Fibroblast of peridontal ligament (primary cell): ENCODE measurements at regions not wholly inside any gene's neighbourhood (a gene's known extent, or its start where the extent isn't known, plus 50 kb on each side); places are given as distances from the start of the nearest gene placed in this dataset.

Experiments
- DNase-seq: peaks from one replicate; pipeline ENCODE4 v3.0.0-alpha.2; 2010; ENCODE audit errors: extremely low read depth

DNA sequence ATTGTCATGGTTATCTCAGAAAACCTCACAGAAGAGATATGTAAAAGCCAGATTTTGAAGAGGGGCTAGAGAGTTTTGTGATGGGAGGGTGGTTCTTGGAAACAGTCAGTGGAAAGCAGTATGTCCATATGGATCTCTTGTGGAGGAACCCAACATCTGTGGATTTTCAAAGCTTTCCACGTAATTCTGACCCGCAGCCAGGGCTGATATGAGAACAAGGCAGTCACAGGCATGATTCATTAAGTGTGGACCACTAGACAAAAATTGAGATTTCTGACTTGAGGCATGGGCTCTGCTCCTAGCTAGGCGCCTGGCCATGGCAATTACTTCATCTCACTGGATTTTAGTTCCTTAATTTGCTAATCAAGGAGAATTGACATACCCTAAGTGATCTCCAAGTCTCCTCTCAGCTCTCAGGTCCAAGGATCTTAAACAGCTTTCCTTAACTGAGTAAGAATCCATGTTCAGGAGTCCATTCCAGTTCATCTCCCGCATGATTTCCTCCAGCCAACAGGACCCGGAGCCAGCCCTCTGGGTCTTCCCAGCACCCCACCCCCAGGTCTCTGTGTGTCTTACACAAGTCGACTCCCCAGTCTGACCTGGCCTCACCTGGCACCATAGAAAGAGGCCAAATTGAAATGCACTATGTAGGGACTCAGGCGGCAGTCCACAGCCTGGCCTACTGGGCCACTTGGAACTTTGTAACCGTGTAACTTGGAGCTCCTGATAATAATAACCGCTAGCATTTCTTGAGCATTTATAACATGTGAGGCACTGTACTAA is 176.3 kb upstream of the PARP11 start:
- DNase-seq = no peak

DNA sequence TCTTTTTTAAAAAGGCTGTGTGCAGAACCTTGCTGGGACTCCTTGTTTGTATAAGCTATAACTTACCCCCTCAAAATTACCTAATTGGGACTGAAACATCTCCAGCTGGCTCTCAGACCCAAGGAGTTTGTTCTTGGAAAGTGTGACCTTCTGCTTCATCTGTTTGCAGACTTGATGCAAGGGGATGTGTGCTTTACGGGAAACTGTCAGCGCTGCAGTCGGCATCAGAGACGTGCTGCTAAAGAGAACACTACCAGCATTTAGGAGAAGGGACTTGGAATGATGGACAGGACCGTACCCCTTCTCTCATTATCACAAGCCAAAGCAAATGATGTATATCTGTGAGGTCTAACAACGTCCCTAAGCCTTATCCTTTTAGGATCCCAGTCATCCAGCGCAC is 174.2 kb upstream of the PARP11 start:
- DNase-seq = no peak

DNA sequence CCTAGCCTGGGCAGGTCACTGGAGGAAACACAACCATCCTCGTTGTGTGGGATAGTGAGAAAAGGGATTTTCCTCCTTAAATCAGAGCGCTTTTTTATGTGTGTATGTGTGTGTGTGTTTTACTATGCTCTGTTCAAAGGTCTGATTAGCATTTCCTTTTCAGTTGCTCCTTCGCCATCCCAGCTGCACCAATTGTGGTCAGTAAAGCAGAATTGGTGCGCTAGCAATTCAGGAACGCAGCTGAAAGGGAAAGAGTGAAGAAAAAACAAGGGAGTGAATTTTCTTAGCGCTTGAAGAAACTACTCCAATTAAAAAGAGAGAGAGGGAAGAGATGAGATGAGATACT is 173.3 kb upstream of the PARP11 start:
- no peak for DNase-seq

DNA sequence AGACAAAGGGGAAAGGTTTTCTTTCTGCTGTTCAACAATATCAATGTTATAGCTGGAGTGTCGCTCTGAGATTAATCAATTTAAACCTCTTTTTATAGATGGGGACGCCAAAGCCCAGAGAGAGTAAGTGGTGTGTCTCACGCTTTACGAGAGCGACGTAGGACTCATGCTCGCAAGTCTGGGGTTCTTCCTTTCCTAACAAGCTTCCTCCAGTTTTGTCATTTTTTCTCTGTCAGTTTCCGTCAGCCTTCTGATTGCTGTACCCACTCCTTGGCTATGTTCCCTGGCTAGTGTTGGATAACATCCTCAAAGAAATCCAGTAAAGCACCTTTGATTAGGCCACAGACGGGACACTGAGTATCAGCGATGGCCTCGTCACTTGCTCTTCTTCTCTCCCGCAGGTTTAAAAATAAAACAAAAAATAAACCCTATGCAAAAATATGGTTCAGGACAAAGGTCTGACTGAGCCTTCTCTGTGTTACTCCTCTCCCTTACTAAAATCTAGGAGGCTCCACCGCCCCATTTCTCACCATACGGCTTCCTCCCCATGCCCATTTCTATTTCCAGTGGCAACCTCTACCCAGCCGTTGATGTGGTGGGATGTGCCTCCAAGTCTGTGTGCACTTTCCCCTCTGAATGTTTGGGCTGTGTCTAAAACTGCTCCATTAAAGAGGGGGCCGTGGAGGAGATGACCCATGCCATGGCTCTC is 172.7 kb upstream of the PARP11 start:
- DNase-seq = no peak

DNA sequence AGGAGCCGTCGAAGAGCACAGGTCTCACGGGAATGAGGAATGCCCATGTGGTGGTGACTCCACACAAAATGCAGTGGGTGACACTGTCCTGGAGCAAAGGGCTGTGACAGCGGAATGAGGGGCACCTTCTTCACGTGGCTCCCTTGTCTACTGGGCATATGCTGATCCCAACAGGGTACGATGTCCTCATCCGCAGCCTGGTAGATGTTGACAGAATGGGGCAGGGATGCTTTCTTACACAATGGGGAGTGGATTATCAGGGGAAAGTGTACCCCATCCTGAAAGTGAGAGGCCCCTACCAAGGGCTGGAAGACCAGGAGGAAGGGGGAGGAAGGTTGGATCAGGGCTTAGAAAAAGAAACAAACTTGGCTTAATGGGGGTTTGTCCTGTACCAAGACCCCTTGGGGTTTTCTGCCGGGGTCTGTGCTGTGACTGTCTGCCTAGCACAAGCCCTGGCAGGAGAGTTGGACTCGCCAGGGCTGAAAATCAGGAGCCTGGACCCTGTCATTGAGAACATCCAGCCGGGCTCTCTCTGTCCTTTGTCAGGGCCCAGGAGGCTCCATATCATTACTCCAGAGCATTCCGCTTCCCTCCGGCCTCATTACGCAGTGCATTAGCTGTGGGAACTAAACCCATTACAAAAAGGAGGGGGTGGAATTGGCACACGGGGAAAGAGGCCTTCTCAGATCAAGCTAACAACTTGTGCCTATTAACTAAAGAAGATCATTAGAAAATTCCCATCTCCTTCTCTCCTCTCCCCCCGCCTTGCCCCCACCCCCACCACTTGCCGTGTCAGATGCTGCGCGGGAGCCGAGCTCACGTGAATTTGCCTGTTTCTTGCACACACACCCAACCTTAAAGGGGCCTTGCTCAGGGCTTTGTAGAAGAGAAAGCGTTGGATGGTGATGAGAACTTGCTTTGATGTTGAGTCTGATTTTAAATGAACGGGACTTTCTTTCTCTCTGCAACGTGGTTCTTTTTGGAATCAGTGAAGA is 171.8 kb upstream of the PARP11 start:
- DNase-seq = no peak

DNA sequence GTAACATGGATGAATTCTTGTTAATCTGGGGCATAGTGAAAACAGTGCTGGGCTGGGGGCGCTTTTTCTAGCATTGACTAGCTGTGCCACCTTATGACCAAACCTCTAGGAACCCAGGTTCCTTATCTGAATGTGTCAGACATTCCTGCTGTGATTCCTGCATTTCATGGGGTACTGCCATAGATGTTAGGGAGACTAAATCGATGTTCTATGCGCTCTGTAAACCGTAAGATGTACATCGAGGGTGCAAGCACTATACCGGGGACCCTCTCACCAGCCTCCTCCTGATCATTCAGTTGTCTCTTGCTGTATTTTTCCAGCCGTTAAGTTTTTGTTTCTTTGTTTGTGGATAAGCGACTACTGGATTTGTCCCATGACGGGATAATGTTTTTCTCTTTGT is 170.9 kb upstream of the PARP11 start:
- DNase-seq = no peak

DNA sequence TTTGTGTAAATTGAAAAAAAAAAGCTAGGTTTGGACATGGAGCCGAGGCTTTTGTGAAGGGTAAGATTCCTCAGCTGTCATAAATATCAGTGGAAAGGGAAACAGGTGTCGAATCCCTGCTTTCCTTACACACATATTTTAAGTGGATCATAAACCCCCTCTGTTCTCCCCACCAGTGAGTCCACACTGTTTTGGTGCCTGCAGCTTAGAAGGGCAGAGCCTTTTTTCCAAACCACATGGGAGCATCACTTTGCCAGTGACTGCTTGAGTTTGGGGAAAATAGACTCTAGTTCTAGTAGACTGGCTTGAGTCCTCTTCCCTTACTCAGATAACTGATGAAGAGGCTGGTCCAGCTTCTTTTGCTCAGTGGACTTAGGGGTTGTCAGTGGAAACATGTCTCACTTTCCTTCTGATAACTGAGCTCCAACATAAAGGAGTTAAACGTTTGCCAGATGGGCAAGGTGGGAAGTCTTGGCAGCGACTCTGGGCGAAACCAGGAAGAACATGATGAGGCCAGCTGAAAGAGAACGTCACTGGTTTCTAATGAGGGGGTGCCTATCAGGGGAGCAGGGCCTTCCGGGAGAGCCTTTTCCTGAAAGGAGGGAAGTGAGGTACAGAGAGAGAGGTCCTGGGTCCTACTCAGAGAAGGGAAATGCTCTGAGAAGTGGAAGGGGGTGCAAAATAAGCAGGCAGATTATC is 168.1 kb upstream of the PARP11 start:
- DNase-seq = no peak

DNA sequence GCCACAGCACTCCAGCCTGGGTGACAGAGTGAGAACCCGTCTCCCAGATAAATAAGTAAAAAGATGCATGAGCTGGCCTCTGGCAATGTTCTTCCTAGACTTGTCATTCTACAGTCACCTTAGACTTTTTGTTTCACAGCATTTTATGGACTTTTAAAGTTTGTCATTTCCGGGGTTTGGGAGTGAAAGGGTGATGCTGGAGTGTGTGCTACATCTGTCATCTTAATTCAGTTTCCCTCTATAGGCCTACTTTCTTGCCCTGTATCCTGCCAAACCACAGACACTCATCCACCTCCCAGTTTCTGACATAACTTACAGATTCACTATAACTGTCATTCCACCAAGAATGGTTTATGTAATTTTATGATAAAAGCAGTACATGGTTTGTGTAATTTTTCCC is 166.7 kb upstream of the PARP11 start:
- DNase-seq = no peak

DNA sequence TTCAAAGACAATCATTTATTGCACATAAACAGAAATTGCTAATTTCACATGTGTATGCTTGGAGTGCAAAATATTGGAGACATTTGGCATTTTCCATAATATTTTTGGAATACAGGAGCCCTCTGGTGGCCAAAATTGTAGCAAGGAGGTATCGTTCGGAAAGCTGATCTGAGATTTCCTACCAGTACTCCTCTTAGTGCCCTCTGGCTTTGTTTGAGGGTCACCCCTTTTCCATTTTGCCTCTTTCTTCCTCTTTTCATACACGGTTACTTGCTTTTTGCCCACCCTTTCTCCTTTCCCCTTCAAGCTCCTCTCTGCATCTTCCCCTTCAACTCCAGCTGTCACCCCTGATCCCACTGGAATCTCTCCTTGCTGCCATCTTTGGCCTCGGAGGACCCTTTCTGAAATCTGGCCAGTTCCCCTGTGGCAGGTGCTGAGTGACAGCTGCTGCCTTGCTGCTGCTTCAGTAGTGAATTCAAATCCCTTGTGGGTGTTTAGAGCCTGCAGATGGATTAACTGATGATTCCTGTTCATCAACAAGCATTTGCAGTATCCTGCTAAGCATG is 164.6 kb upstream of the PARP11 start:
- DNase-seq = peak; percentile 68

DNA sequence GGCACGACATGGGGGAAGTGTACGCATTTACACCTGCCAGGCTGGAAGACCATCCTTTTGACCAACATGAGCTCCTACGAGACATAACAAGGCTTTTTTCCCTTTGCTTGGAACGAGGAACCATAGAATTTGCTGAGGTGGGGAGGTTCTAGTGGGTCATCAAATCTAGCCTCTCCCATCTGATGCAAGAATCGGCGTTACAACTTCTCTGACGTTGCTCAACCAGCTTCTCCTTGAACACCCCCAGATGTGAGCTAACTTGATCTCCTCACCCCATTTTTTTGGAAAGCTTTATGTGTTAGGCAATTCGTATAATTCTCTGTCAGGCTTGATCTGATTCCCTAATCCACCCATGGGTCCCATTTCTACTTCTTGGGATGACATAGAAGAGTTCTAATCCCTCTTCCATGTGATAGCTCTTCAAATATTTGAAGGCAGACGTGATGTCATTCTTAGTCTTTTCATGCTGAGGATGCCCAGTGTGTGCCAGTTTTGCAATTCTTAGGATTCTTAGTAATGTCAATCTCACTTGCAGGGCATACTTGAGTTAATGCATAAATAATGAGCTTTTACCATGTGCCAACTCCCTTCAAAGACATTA is 163.6 kb upstream of the PARP11 start:
- DNase-seq = no peak

DNA sequence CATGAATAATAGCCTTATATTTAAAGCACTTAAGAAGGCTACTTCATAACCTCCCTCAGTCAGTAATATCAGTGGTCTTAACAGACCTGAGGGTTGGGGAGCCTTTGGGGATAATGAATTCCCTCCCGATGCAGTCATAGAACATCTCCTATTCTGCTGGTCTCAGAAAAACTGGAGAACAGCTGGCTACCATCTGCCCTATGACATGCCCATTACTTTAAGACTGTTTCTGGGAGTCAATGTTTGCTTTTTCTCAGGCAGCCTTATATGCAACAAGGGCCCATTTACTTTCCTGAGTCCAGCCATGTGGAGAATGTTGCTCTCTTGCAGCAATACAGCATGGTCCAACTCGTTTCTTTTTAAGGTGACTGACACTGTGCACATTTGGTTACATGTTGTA is 161.7 kb upstream of the PARP11 start:
- peak; percentile 27 for DNase-seq

DNA sequence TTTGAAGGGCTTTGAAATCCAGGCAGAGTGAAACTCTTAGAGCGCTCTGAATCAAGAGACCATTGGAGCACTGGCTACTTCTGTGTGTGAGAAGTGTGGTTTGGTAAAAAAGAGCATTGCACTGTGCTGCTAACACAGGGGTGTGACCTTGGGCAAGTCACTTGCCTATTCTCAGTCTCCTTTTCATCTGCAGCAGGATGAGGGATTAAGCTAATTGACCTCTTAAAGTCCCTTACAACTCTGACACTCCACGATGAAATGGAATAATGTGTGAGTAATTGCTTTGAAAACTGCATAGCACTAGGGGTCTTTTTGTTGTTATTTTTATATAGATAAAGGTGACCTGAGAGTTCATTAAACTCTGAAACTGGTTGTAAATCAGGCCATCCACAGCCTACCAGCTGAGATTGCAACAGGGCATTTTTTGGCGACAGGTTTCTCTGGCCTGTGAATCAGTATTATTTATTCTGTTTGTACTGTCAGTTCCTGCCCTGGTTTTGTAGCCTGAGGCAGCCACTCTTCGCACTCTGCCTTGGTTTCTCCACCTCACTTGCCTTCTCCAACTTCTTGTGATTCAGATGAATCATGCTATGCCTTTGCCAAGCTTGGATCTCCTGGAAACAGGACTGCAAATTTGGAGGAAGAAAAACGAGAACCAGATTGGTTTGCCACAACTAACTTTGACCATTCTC is 159.9 kb upstream of the PARP11 start:
- peak; percentile 51 for DNase-seq

DNA sequence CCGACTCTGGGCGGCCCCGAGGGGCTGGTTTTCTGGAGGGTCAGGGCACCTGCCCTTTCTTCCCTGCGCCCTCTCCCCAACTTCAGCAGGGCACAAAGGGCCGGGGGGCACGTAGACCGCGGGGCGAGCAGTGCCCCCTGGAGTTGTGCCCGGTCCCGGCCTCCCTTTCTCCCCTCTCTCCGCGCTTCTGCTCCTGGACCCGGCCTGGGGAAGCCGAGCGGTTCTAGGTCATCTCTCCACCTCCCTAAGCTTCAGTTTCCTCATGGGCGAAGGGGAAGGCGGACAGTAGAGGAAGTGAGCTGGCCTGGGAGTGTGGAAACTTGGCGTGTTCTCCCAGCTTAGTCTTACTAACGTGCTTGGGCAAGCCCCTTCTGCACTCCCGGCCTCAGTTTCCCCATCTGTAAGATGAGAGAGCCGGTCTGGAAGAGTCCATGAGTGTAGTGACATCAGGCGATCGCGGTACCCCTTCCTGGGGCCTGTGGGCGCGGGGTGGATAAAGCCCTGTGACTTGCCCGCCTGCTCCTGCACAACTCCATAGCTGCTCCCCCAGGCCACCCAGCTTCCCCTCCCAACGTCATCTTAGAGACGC is 158.6 kb upstream of the PARP11 start:
- DNase-seq = peak; percentile 22

DNA sequence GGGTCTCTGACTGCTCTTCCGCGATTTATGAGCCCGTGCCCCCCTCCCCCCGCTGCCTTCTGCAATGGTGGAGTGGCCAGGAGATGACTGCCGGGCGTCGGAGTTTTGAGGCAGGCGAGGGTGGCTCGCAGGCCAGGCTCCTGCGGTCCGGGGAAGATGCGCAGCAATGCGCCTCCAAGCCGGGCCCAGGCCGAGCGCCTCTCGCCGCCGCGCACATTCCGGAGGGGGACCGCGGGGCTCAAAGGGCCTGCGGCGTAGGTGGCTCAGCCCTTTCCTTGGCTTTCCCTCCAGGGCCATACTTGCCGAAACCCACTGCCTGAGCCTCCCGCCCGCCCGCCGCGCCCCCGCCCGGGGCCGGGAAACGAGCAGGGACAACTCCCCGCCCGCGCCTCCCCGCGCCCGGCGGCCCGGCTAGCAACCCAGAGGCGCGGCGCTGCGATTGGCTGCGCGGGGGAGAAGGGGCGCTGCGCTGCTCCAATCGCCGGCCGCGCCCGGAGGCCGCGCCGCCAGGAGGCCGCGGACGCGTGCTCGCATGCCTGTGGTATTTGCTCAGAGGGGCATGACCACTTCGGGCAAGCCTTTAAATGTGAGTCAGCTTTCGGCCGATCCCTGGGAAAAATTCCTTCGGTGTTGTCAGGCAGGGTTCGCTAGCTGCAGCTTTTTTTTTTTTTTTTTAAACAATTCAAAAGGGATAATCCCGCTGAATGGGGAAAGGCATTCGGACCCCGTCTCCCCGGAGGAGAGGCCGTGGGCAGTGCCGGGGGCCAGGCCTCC is 157.9 kb upstream of the PARP11 start:
- DNase-seq = peak; percentile 98

DNA sequence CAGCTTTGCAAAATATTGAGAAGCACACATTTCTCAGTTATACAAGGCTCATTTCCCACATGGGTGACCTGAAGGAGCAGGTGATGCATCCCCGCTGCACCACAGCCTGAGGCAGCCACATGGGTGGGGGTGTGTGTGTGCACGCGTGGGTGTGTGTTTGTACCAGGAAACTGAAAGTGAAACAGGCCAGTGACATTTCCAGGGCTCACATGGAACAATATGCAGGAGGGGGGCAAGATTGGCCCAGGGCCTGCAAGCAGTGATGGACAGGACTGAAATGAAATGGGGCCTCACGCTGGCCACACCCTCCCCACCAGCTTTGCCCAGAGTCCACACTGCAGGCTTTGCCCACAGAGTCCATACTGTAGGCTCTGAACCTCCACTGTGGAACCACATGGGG is 154.2 kb upstream of the PARP11 start:
- DNase-seq = no peak

DNA sequence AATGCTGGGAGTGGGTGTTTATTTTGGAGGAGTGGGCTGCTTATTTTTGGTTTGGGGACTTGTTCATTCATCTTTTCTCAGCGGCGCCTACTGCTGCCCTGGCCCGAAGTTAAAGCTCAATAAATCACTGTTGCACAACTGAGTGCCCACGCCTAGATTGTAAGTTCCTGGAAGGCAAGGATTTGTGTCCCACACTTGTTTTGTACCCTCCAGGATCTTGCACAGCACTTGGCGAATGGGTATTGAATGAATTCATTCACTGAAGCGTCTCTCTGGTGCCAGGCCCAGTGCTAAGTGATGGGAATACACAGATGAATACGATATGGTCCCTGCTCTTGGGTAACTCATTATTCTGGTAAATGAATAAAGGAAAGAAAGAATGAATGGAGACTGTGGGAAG is 153.3 kb upstream of the PARP11 start:
- DNase-seq = no peak

DNA sequence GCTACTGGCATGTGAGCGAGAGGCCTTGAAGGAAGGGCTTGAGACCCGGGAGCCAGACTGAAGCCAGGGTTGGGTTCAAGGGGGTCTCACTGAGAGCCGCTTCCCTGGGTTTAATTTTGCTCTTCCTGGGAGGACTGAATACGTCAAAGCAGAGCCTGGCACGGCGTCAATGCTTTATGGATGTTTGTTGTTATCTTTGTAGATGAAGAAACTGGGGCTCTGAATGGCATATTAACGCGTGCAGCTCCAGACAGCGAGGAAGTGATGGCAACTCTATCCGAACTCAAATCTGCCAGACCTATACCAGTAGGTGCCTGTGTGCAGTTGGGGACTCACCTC is 152.8 kb upstream of the PARP11 start:
- no peak for DNase-seq

DNA sequence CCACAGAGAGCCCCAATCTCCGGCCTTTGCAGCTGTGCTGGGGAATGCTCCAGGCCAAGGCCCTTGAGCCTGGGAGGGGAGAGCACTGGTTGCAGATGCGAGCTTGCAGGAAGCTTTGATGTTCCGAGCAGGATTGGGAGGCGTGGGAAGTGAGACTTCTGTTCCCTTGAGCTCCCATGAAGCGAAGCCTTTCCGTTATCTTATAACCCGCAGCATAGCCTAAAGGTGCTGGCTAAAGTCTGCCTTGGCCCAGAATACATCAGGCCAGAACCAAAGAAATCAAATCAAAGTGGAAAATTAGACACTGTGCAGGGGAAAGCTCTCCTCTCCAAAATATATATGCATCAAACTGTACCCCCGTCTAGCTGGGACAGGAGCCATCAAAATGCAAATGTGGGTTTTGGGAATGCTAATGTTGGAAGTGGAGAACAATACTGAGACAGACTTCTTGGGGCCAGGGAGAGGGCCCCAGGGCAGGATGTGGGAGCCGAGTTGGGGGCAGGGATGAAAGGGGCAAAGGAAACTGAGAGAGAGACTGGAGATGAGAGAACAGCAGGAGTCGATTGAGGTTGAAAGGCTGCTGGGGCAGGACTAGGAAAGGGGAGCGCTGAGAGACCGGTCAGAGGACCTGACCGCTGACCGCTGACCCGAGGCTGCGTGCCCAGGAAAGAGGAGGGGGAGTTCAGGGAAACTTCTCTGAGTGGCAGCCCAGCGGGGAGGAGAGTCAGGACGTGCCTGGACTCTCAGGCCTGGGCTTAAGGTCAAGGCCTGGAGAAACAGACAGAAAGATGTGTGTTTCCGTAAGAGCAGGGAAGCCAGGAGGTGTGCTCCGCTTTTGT is 152.2 kb upstream of the PARP11 start:
- DNase-seq = no peak
